GM23248 (cell line): ENCODE measurements at regions not wholly inside any gene's neighbourhood (a gene's known extent, or its start where the extent isn't known, plus 50 kb on each side); places are given as distances from the start of the nearest gene placed in this dataset.

Source experiments
- EZH2 ChIP-seq: fragments of 200-600 bp; sonication (generic); IDR thresholded peaks from 2 replicates; pipeline ENCODE4 v1.6.1; 2018; ENCODE audit warnings: antibody characterized with exemption, mild to moderate bottlenecking; ENCODE audit not compliant: insufficient read depth, poor library complexity, severe bottlenecking
- EZH2phosphoT487 ChIP-seq: fragments of 200-600 bp; sonication (generic); IDR thresholded peaks from 2 replicates; pipeline ENCODE4 v1.6.1; 2018; ENCODE audit warnings: antibody characterized with exemption, moderate library complexity, mild to moderate bottlenecking, low read depth; ENCODE audit not compliant: insufficient read depth

DNA sequence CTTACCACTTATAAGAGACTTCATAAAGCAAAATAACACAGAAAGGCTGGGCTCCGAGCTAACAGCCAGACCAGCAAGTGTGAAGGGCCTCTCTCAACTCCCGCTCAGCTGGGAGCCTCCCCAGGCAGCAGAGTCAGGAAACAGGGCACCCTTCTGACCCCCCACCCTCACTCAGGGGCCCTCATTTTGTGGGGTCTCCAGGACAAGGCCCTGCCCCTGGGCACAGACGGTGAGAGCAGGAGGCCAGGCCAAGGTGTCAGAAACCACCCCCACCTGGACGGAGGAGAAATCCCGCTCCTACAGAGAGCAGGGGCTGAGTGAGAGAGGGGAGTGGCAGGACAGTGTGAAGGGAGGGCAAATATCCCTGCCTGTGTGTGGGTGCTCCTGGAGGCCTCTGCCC, 135.8 kb upstream of the FOXD4L5 start:
- TF ChIP-seq EZH2 (no peak), EZH2phosphoT487 (no peak)
